MM.1S (cell line): ENCODE measurements at regions not wholly inside any gene's neighbourhood (a gene's known extent, or its start where the extent isn't known, plus 50 kb on each side); places are given as distances from the start of the nearest gene placed in this dataset.

Experiments
- DNase-seq: peaks from one replicate; pipeline ENCODE4 v3.0.0-alpha.2; 2015
- H2AFZ ChIP-seq: fragments of 300-600 bp; sonication (generic); 2 replicates; pipeline ENCODE4 v1.6.0; 2016; ENCODE audit warnings: antibody characterized with exemption, low read length
- H3F3A ChIP-seq: fragments of 300-600 bp; sonication (generic); 2 replicates; pipeline ENCODE4 v1.6.1; 2016; ENCODE audit warnings: mild to moderate bottlenecking, antibody characterized with exemption, low read length, moderate library complexity, mixed read lengths; ENCODE audit not compliant: insufficient read depth
- H3K27ac ChIP-seq: fragments of 300-600 bp; sonication (generic); 2 replicates; pipeline ENCODE4 v1.5.1; 2016; ENCODE audit warnings: mild to moderate bottlenecking, low read length
- H3K27me3 ChIP-seq: fragments of 300-600 bp; sonication (generic); replicated peaks from 2 replicates; pipeline ENCODE4 v1.6.0; 2016; ENCODE audit warnings: low read length; ENCODE audit not compliant: insufficient read depth
- H3K36me3 ChIP-seq: fragments of 300-600 bp; sonication (generic); replicated peaks from 2 replicates; pipeline ENCODE4 v1.6.1; 2016; ENCODE audit warnings: mild to moderate bottlenecking, low read length, mixed read lengths; ENCODE audit not compliant: insufficient read depth
- H3K4me1 ChIP-seq: fragments of 300-600 bp; sonication (generic); 2 replicates; pipeline ENCODE4 v1.6.1; 2016; ENCODE audit warnings: low read length, mixed read lengths
- H3K4me2 ChIP-seq: fragments of 300-600 bp; sonication (generic); 2 replicates; pipeline ENCODE4 v1.6.0; 2016; ENCODE audit warnings: low read depth, low read length
- H3K4me3 ChIP-seq: fragments of 300-600 bp; sonication (generic); 2 replicates; pipeline ENCODE4 v1.5.1; 2016; ENCODE audit warnings: low read length, mixed read lengths
- H3K79me2 ChIP-seq: fragments of 300-600 bp; sonication (generic); 2 replicates; pipeline ENCODE4 v1.6.1; 2016; ENCODE audit warnings: mixed run types, low read length, mixed read lengths
- H3K9ac ChIP-seq: fragments of 300-600 bp; sonication (generic); 2 replicates; pipeline ENCODE4 v1.6.1; 2016; ENCODE audit warnings: low read length, mixed read lengths
- H3K9me2 ChIP-seq: fragments of 300-600 bp; sonication (generic); replicated peaks from 2 replicates; pipeline ENCODE4 v1.6.1; 2016; ENCODE audit warnings: mild to moderate bottlenecking, low read length, mixed read lengths; ENCODE audit not compliant: insufficient read depth
- H3K9me3 ChIP-seq: fragments of 300-600 bp; sonication (generic); replicated peaks from 2 replicates; pipeline ENCODE4 v1.6.1; 2016; ENCODE audit warnings: mild to moderate bottlenecking, low read length, mixed read lengths; ENCODE audit not compliant: insufficient read depth
- H4K20me1 ChIP-seq: fragments of 300-600 bp; sonication (generic); 2 replicates; pipeline ENCODE4 v1.6.1; 2016; ENCODE audit warnings: mild to moderate bottlenecking, low read length, moderate library complexity, mixed read lengths; ENCODE audit not compliant: insufficient read depth
- CTCF ChIP-seq: fragments of 300-600 bp; sonication (generic); IDR thresholded peaks from 2 replicates; pipeline ENCODE4 v1.5.1; 2016; ENCODE audit warnings: antibody characterized with exemption, low read length, mixed read lengths
- EZH2 ChIP-seq: fragments of 300-600 bp; sonication (generic); optimal IDR thresholded peaks from 2 replicates; pipeline ENCODE3; 2017; ENCODE audit warnings: low read depth, mild to moderate bottlenecking, antibody characterized with exemption, low read length, mixed read lengths
- EZH2phosphoT487 ChIP-seq: fragments of 300-600 bp; sonication (generic); IDR thresholded peaks from 2 replicates; pipeline ENCODE4 v1.6.1; 2018; ENCODE audit warnings: antibody characterized with exemption, low read length

DNA sequence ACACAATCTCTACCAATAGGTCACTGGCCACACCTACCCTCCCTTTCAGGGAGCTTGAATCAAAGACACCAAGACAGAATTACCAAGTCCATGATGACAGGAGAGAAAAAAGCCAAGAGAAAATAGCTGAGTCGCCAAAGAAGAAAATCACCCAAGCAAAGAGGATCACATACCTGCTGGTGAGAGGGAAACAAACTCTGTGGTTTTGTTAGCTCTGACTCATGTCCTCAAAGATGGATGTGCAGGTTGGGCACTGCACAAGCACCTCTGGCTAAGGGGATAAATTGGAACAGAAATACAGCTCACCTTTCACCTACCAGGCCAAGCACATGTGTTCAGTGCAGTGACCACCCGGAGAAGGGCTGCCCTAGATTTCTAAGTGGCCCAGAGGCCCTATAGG lies 114.8 kb downstream of the TFAP2A start:
- Histone ChIP-seq H3K27me3 (no peaks in the 10 kb centered on the region), H3K9ac (no peak overlapping the region), H3F3A (peaks cover 17% of the 10 kb centered on the region), H3K4me1 (peaks cover 33% of the 10 kb centered on the region), H3K4me2 (0 out of 2 replicates have a peak overlapping the region, but pooled peaks have one; percentile 19), H3K9me2 (no peaks in the 10 kb centered on the region), H3K9me3 (no peaks in the 10 kb centered on the region), H3K79me2 (no peaks in the 10 kb centered on the region), H3K36me3 (no peaks in the 10 kb centered on the region), H2AFZ (0 out of 2 replicates have a peak overlapping the region, but pooled peaks have one; percentile 28), H4K20me1 (no peaks in the 10 kb centered on the region), H3K27ac (peak overlapping the region; percentile 70; the same call in 1 of the 2 replicates), H3K4me3 (no peak overlapping the region)
- no peak for TF ChIP-seq CTCF
- TF ChIP-seq EZH2: no peak
- TF ChIP-seq EZH2phosphoT487: no peak
- peak; percentile 84 for DNase-seq

- TF ChIP-seq CTCF: no peak
- Histone ChIP-seq H3K9ac (no peak overlapping the region; the same call in 1 of the 2 replicates), H3F3A (peaks cover 17% of the 10 kb centered on the region), H2AFZ (peak overlapping the region; percentile 86), H3K9me3 (no peaks in the 10 kb centered on the region), H3K27me3 (no peaks in the 10 kb centered on the region), H3K79me2 (no peaks in the 10 kb centered on the region), H3K4me2 (peak overlapping the region; percentile 54), H4K20me1 (no peaks in the 10 kb centered on the region), H3K36me3 (no peaks in the 10 kb centered on the region), H3K4me3 (no peak overlapping the region), H3K27ac (peak overlapping the region; percentile 59; the same call in 1 of the 2 replicates), H3K9me2 (no peaks in the 10 kb centered on the region), H3K4me1 (peaks cover 33% of the 10 kb centered on the region)
- peak; percentile 79 for DNase-seq
Observed at GRCh38 chr6:10297832-10298231, 117.0 kb downstream of the TFAP2A start.

DNA sequence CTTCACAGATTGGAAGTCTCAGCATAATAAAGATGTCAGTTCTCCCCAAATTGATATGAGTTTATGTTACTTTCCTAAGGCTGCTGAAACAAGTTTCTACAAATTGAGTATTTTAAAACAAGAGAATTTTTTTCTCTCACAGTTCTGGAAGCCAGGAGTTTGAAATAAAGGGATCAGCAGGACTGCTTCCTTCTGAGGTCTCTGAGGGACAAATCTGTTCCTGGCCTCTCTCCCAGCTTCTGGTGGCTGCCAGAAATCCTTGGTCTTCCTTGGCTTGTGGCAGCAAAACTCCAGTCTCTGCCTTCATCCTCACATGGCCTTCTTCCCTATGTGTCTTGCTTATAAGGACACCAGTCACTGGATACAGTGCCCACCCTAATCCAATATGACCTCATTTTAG lies 136.1 kb downstream of the TFAP2A start:
- Histone ChIP-seq H3K9me2 (no peaks in the 10 kb centered on the region), H2AFZ (no peak overlapping the region), H3K36me3 (no peaks in the 10 kb centered on the region), H3K9ac (no peak overlapping the region), H3F3A (no peaks in the 10 kb centered on the region), H4K20me1 (no peaks in the 10 kb centered on the region), H3K27me3 (no peaks in the 10 kb centered on the region), H3K4me3 (no peak overlapping the region), H3K9me3 (no peaks in the 10 kb centered on the region), H3K4me2 (no peak overlapping the region), H3K79me2 (no peaks in the 10 kb centered on the region), H3K27ac (no peak overlapping the region), H3K4me1 (no peaks in the 10 kb centered on the region)
- DNase-seq: no peak
- TF ChIP-seq EZH2phosphoT487: no peak
- TF ChIP-seq CTCF: no peak
- no peak for TF ChIP-seq EZH2
